SK-MEL-5 (cell line): ENCODE measurements at regions not wholly inside any gene's neighbourhood (a gene's known extent, or its start where the extent isn't known, plus 50 kb on each side); places are given as distances from the start of the nearest gene placed in this dataset.
A peak's percentile ranks its signal among the peaks of the same experiment; 100 is the strongest.
"Not testable (repeated sequence)": the region's sequence is repeated elsewhere in the genome, so short reads cannot be mapped to it uniquely, and the experiment has no call there.

ENCODE experiments used
- DNase-seq: peaks from one replicate; pipeline ENCODE4 v3.0.0-alpha.2; 2016; ENCODE audit warnings: low read depth, low spot score
- in situ Hi-C: cut with HindIII; loops from 2 replicates; pipeline ENCODE4 v1.10.0; 2016; ENCODE audit warnings: low sequenced_read_pairs, high pct_unique_total_duplicates, low pct_unique_long_range_greater_than_20kb

DNA sequence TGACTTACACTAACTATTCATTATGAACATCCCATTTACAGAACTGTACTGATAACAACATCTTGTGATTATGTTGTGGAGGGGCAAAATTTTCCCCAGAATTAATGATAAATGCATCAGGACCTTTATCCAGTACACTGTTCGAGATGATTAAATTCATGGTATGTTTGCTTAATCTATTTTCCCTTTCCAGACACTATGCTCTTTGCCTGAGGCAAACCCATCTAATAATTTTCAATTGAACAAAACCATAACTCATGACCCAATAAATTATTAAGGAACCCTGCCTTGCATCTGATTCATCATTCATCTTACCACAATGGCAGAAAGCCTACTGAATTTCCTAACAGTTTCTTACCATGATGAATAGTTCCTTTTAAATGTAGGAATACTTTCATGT lies 385.0 kb downstream of the DSEL start:
- no peak for DNase-seq
- in situ Hi-C loops = no loop called here

DNA sequence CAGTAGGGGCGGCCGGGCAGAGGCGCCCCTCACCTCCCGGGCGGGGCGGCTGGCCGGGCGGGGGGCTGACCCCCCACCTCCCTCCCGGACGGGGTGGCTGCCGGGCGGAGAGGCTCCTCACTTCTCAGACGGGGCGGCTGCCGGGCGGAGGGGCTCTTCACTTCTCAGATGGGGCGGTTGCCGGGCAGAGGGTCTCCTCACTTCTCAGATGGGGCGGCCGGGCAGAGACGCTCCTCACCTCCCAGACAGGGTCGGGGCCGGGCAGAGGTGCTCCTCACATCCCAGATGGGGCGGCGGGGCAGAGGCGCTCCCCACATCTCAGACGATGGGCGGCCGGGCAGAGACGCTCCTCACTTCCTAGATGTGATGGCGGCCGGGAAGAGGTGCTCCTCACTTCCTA lies 389.8 kb downstream of the DSEL start:
- in situ Hi-C loops, DNase-seq: not testable (repeated sequence)

DNA sequence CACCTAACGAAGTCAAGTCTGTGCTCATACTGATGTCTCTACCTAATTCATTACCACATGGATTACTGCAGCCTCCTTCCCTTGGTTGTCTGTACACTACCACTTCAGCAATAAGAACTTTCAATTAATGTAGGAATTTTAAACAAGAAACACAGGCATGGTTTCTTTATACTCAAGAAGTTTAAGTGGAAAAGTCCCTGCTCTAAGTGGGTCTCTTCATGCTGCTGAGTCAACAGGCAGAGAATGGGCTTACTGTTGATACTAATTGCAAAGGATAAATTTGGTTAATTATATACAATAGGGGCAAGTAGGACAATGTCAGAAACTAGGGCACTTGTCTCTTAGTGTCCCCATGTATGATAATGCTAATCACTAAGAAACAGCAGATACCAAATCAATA lies 392.6 kb downstream of the DSEL start:
- DNase-seq = no peak
- in situ Hi-C loops = no loop called here

DNA sequence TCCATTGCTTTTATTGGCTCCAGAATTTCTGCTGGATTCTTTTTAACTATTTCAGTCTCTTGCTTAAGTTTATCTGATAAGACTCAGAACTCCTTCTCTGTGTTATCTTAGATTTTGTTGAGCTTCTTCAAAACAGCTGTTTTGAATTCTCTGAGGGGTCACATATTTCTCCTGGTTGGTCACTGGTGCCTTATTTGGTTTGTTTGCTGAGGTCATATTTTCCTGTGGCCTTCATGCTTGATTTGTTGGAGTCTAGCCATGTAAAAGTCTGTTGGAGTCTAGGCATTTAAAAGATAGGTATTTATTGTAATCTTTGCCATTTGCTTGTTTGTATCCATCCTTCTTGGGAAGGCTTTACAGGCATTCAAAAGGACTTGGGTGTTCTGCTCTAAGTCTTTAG lies 398.7 kb downstream of the DSEL start:
- DNase-seq = no peak
- in situ Hi-C loops = no loop called here

DNA sequence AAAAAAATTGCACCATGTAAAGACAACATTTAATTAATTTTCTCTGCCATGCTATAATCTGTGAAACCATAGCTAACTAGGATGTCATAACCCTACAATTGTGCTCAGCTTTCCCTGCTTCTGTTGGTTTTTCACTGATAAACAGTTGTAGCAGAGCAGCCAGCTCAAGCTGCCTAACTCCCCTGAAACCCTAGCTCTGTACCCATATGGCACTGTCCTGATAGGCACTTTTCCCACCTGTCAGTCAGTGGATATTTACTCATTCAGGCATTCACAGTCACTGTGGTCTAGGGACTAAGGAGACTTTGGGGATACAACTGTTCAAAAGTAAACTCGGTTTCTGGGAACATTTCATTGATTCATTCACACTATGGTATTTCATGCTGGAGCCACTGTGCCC lies 407.0 kb downstream of the DSEL start:
- DNase-seq = no peak
- in situ Hi-C loops = no loop called here

DNA sequence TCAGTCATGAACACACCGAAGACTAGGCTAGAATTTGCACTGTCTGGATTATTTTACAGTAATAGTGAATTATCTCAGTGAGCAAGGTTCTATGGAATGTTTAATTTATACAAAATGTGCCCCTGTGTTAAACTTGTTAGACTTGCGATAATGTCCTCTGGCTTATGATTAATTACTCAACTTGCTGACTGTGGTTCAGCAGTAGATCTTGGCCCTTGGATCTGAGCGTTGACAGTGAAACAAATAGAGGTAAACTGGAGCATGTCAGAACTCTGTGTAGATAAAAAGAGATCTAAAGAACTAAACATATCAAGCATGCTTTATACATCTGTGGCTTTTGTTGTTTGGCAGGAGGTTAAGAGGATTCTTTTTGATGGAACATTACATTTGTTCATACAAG lies 407.6 kb downstream of the DSEL start:
- DNase-seq = no peak
- in situ Hi-C loops = no loop called here

DNA sequence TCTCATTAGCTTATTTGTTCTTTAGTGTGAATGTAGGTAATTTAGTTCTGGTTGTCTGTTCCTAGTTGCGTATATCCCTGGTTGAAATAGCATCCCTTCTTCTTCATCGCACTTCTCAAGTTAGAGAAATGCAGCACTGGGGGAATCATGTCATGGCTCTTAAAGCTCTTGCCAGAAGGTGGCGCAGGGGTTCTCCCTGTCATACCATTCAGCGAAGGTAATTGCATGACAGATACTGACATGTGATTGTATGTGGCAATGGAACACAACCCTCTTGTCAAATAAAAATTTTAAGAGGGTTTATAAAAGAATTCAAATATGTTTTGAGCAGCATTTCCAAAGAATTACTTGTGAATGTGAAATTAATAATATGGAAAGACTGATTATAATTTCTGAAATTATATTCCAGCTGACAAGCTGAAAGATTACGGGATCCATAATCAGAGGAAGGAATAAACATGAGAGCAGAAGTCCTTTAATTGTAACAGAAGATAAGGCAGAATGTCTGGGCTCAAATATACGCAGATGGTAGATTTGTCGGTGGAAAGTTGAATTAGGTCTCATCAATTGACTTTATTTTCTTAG lies 411.7 kb downstream of the DSEL start:
- in situ Hi-C loops = no loop called here
- DNase-seq = peak; percentile 82

DNA sequence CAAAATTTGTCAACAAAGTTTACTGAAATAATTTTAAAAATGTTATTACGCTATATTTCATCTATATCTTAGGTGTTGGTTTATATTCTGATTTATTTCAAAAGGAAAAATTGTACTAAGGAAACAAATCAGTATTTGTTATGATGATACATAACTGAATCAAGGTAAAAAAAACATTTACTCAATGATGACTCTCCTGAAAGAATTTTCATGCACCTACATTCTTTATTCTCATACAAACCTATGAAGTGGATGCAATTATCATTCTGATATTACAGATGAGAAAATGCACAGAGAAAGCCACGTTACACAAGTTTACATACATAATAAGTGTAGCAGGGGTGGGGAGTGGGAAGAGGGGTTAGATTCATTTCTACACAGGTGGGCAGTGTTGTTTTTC lies 422.4 kb downstream of the DSEL start:
- DNase-seq = no peak
- in situ Hi-C loops = no loop called here

DNA sequence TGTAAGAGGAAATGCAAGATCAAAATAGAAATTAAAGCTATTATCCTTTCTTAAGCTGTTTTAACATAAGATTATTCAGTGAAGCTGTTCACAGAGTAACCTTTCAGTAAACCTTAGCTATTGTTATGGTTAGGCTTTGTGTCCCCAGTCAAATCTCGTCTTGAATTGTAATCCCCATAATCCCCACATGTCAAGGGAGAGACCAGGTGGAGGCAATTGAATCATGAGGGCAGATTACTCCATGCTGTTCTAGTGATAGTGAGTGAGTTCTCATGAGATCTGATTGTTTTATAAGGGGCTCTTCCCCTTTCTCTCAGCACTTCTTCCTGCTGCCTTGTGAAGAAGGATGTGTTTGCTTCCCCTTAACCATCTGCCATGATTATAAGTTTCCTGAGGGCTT lies 424.4 kb downstream of the DSEL start:
- no peak for DNase-seq
- in situ Hi-C loops = no loop called here

DNA sequence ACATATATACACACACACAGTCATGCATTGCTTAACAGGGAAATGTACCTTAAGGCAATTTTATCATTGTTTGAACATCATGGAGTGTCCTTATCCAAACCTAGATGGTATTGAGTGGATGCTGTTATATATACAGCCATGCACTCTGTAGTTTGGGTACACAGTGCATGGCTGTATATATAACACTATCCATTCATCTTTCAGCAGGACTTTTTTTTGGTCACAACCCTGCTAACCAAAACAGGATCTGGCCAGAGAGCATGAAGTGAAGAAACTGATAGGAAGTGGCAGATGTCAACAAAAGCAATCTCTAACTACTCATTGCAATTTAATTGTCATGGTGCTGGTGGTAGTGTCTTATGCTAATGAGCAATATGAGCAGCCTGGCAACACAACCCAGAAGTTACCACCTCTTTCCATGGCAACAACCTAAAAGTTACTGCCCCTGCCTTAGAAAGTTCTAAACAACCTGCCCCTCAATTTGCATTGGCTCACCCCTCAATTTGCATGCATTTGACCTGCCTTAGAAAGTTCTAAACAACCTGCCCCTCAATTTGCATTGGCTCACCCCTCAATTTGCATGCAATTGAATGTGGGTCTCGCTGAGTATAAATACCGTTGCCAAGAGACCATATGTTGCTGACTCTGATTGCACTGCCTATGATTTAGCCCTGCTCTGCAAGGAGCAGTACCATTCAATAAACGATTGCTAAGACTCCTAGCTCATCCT lies 434.9 kb downstream of the DSEL start:
- DNase-seq = no peak
- in situ Hi-C loops = no loop called here

DNA sequence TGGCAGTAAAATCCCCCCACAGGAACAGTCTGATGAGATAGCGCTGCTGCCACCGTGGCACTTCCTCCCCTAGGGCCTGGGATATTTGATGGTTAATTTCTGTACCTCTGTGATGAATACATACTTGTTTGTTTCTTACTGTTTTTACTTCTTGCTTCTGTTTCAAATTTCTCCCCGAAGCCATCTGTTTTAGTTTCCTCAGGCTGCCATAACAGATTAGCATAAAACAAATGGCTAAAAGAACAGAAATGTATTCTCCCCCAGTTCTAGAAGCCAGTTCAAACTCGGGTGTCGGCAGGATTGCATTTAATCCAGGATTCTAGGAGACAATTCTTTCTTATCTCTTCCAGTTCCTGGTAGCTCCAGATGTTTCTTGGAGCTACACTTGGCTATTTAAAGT lies 435.9 kb downstream of the DSEL start:
- in situ Hi-C loops = no loop called here

DNA sequence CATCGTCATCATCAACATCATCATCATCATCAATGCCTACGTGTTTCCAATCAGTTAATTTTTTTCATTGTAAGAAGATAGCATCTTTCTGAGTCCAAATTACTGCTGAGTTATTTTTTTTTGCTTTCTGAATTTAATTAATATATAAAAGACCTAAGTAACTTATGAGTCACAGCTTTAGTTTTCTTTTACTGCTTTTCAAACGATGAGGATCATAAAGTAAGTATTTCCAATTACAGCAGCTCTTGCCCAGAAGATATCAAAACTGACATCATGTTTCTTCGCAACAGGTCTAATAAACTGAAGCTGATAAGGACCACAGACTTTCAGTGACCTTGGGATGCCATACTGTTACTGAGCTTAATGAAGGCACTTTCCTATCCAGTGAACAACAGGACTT lies 442.2 kb downstream of the DSEL start:
- no peak for DNase-seq
- in situ Hi-C loops = no loop called here

More for the DNA sequence above, 435.9 kb downstream of the DSEL start:
- no peak for DNase-seq

DNA sequence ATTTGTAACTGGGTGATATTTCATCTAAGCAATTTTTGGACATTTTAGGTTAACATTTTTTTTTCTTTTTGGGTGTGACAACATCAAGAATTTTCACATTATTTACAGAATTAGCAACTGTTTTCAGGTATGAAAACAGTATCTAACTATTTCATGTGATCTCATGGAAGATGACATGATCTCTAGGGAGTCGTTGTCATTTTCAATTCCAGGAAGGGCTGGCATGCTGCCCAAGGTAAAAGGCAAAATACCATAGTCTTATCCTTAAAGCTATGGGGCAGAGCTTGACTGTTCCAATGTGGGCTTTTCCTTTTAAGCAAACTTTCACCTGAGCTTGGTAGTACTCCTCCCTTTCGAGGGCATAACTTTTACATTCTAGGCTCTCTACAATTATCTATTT lies 443.7 kb downstream of the DSEL start:
- DNase-seq = no peak
- in situ Hi-C loops = no loop called here

DNA sequence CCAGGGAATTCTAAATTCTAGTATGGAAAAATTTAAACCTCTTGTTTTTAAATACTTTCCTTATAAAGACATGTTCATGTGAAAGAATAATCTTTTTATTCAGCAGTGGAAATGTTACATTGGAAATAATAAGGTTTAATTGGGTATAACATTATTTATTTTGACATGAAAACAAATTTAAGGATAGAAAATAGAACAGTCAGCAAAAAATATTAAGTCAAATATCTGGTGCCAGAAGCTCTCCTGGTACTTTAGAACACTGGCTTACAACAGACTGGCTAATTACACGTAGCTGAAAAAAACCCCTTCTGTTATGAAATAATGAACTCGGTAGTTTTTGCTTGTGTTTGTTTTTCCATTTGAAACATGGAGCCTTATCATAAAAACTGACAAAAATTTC lies 447.9 kb downstream of the DSEL start:
- in situ Hi-C loops = no loop called here
- no peak for DNase-seq

DNA sequence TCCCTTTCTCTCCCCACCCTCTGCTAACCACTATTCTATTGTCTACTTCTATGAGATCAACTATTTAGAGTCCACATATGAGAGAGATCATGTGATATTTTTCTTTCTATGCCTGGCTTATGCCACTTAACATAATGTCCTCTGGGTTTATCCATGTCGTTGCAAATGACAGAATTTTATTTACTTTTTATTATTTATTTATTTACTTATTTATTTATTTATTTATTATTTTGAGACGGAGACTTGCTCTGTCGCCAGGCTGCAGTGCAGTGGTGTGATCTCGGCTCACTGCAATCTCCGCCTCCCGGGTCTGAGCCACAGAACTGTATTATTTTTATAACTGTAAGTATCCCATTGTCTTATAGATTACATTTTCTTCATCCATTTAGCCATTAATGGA lies 443.4 kb upstream of the CDH19 start:
- in situ Hi-C loops = no loop called here
- no peak for DNase-seq

DNA sequence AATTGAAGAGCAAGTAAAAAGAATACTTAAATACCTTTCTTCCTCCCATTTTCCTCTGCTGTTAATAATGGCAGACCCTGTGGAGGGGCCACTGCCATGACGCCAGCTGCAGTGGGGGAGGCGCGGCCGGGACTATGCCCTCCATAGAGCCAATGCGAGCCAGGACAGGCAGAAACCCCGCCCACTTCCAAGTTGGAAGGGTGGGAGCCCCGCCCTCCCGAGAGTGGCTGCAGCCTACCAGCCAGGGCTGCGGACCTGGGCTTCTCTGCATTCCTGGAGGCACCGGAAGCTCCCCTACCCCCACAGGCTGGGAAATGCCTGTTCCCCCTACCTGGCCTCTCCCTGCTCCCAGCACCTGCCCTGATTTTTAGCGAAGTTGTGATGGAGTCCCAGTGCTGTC lies 439.4 kb upstream of the CDH19 start:
- DNase-seq = no peak
- in situ Hi-C loops = no loop called here

DNA sequence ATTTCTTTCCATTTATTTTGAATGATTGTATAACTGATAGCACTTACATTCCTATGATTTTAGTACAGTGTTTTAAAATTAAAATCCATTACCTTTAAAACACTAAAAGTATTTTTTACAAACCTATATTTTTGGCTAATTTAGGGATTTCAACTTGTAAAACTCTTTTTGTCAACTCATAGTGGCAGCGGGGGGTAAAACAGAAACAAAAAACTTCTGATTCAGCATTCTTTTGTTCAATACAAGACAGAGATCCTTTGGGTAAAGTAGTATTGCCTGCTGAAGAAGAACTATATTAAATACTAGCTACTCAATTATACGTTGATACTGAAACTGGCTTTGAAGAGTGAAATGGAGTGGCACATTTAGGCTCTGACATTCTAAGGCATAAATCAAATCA lies 437.4 kb upstream of the CDH19 start:
- in situ Hi-C loops = no loop called here
- no peak for DNase-seq

DNA sequence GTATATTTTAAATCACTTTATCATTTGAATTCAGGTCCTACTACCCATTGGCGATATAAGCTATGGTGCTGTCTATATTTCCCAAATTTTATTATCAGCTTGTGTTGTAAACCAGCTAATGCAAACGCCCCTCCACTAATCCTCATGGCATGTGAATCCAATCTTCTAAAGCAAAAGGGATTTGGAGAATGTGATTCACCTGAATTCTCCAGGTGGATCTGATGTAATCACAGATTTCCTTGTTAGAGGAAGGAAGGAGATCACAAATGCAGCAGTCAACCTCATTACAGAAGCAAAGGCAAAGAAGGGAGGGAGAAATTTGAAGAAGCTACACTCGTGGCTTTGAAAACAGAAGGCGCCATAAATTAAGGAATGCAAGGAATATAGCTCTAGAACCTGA lies 431.1 kb upstream of the CDH19 start:
- in situ Hi-C loops = no loop called here
- no peak for DNase-seq

DNA sequence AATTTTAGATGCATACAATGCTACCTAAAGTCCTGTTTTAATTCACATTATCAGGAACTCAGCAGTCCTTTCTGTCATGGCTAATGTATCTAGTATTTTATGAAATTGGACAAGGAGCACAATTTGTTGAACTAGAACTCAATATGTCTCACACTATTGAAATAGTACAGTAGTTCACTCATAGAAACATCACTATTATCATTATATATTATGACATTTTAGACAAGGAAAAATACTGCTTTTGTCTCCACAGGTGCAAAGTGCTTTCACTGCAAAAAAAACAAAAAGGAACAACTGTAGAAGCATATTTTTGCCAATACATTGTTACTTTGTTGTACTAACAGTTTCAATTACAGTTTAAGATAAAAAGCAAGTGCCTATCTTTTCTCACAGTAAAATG lies 419.2 kb upstream of the CDH19 start:
- in situ Hi-C loops = no loop called here
- no peak for DNase-seq

DNA sequence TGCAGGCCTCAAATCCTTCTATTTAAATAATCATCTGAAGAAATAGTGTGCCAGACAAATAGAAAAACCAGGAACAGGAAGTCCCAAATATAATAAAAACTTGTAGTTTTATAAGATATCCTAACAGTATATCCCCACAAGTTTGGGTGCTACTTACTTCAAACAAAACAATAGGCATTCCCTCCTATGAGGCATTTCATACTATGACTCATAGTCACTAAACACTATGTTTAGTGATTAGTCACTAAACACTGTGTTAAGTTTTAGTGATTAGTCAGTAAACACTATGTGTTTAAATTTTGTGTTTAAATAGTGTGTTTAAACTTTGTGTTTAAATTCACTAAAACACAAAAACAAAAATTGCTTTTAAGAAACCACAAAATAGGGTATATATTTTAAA lies 407.0 kb upstream of the CDH19 start:
- DNase-seq = no peak
- in situ Hi-C loops = no loop called here
